DOHH2 (cell line): ENCODE measurements at regions not wholly inside any gene's neighbourhood (a gene's known extent, or its start where the extent isn't known, plus 50 kb on each side); places are given as distances from the start of the nearest gene placed in this dataset.

ENCODE experiments used
- EZH2phosphoT487 ChIP-seq: fragments of 200-600 bp; sonication (generic); IDR thresholded peaks from 2 replicates; pipeline ENCODE4 v1.6.1; 2017; ENCODE audit warnings: borderline replicate concordance, mild to moderate bottlenecking, antibody characterized with exemption, low read length, moderate library complexity, mixed read lengths
- TF ChIP-seq, protein P1 (sequence below): fragments of 200-600 bp; sonication (generic); IDR thresholded peaks from one replicate; pipeline ENCODE4 v1.5.1; 2014; ENCODE audit warnings: antibody characterized with exemption, mild to moderate bottlenecking, low read depth, low read length; ENCODE audit not compliant: poor library complexity, severe bottlenecking

DNA sequence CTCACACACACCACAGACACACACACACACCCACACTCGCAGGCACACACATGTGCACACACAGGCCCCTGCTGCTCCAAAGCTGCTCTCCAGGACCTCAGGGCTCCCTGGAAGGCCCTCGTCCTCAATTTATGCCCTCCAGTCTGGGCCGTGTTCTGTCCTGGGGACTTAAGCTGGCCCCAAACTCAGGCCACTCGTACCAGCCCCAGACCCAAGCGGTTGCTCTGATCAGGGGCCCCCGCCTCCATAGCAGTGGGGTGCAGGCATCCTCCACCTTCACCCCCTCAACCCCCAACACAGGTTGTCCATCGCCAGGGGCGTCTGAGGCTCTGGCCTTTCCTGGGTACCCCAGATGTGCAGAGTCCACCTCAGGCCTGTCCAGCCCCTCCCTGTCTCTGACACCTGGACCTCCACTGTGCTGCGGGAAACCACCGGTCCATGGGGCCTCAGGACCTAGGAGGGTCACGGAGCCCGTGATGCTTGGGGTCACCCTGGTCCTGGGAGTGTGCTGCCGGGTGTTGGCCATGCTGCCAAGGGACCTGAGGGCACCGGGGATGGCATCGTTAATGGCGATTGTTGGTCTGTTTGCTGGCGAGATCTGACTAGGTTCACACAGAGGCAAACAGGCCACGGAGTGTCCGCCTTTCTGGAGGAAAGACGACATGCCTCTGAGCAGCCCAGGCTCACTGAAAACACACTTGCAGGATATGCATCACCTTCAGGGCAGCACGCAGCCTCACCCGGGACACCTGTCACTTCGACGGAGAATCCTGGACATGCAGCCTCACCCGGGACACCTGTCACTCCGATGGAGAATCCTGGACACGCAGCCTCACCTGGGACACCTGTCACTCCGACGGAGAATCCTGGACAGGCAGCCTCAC is 155.6 kb downstream of the NDUFA10 start:
- TF ChIP-seq, protein P1, sequence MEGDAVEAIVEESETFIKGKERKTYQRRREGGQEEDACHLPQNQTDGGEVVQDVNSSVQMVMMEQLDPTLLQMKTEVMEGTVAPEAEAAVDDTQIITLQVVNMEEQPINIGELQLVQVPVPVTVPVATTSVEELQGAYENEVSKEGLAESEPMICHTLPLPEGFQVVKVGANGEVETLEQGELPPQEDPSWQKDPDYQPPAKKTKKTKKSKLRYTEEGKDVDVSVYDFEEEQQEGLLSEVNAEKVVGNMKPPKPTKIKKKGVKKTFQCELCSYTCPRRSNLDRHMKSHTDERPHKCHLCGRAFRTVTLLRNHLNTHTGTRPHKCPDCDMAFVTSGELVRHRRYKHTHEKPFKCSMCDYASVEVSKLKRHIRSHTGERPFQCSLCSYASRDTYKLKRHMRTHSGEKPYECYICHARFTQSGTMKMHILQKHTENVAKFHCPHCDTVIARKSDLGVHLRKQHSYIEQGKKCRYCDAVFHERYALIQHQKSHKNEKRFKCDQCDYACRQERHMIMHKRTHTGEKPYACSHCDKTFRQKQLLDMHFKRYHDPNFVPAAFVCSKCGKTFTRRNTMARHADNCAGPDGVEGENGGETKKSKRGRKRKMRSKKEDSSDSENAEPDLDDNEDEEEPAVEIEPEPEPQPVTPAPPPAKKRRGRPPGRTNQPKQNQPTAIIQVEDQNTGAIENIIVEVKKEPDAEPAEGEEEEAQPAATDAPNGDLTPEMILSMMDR, result no peak
- TF ChIP-seq EZH2phosphoT487, result no peak
